ENCODE measurements at regions not wholly inside any gene's neighbourhood (a gene's known extent, or its start where the extent isn't known, plus 50 kb on each side); places are given as distances from the start of the nearest gene placed in this dataset.

- Histone ChIP-seq H3K9ac (ENCODE audit: low read length) (no peak overlapping the region), H3K9me3 (ENCODE audit: control insufficient read depth, low read depth, low read length) (no peaks in the 10 kb centered on the region), H3K27me3 (ENCODE audit: control insufficient read depth, insufficient read depth, low read length) (no peaks in the 10 kb centered on the region), H3K36me3 (ENCODE audit: control insufficient read depth, low read depth, low read length) (no peaks in the 10 kb centered on the region), H3K27ac (ENCODE audit: low read length) (no peak overlapping the region), H3K4me1 (ENCODE audit: control insufficient read depth, low read depth, low read length) (no peaks in the 10 kb centered on the region), H3K4me3 (ENCODE audit: low read length) (no peak overlapping the region)
These were observed 93.2 kb upstream of the SOX5 start for GRCh38 chr12:24042651-24043050.

- H3K9ac ChIP-seq (ENCODE audit: low read length), result no peak overlapping the region
- no peak overlapping the region for H3K4me3 ChIP-seq (ENCODE audit: low read length)
- no peaks in the 10 kb centered on the region for H3K9me3 ChIP-seq (ENCODE audit: control insufficient read depth, low read depth, low read length)
- peaks cover 4% of the 10 kb centered on the region for H3K4me1 ChIP-seq (ENCODE audit: control insufficient read depth, low read depth, low read length)
- H3K36me3 ChIP-seq (ENCODE audit: control insufficient read depth, low read depth, low read length), result no peaks in the 10 kb centered on the region
- no peaks in the 10 kb centered on the region for H3K27me3 ChIP-seq (ENCODE audit: control insufficient read depth, insufficient read depth, low read length)
- H3K27ac ChIP-seq (ENCODE audit: low read length), result no peak overlapping the region
These were observed 89.6 kb upstream of the SOX5 start for GRCh38 chr12:24039113-24039525.

GRCh38 chr12:24038211-24038997 is 88.9 kb upstream of the SOX5 start:
- H3K27me3 ChIP-seq (ENCODE audit: control insufficient read depth, insufficient read depth, low read length), result no peaks in the 10 kb centered on the region
- no peak overlapping the region for H3K9ac ChIP-seq (ENCODE audit: low read length)
- H3K36me3 ChIP-seq (ENCODE audit: control insufficient read depth, low read depth, low read length), result no peaks in the 10 kb centered on the region
- no peak overlapping the region for H3K4me3 ChIP-seq (ENCODE audit: low read length)
- H3K27ac ChIP-seq (ENCODE audit: low read length), result no peak overlapping the region
- H3K4me1 ChIP-seq (ENCODE audit: control insufficient read depth, low read depth, low read length), result peaks cover 5% of the 10 kb centered on the region
- no peaks in the 10 kb centered on the region for H3K9me3 ChIP-seq (ENCODE audit: control insufficient read depth, low read depth, low read length)

GRCh38 chr12:24036438-24037216 is 87.2 kb upstream of the SOX5 start:
- Histone ChIP-seq H3K4me1 (ENCODE audit: control insufficient read depth, low read depth, low read length) (peaks cover 5% of the 10 kb centered on the region), H3K4me3 (ENCODE audit: low read length) (no peak overlapping the region), H3K9me3 (ENCODE audit: control insufficient read depth, low read depth, low read length) (no peaks in the 10 kb centered on the region), H3K27me3 (ENCODE audit: control insufficient read depth, insufficient read depth, low read length) (no peaks in the 10 kb centered on the region), H3K27ac (ENCODE audit: low read length) (no peak overlapping the region), H3K36me3 (ENCODE audit: control insufficient read depth, low read depth, low read length) (no peaks in the 10 kb centered on the region), H3K9ac (ENCODE audit: low read length) (no peak overlapping the region)

- H3K36me3 ChIP-seq (ENCODE audit: control insufficient read depth, low read depth, low read length), result no peaks in the 10 kb centered on the region
- peaks cover 5% of the 10 kb centered on the region for H3K4me1 ChIP-seq (ENCODE audit: control insufficient read depth, low read depth, low read length)
- H3K9ac ChIP-seq (ENCODE audit: low read length), result no peak overlapping the region
- H3K27ac ChIP-seq (ENCODE audit: low read length), result no peak overlapping the region
- no peak overlapping the region for H3K4me3 ChIP-seq (ENCODE audit: low read length)
- no peaks in the 10 kb centered on the region for H3K27me3 ChIP-seq (ENCODE audit: control insufficient read depth, insufficient read depth, low read length)
- H3K9me3 ChIP-seq (ENCODE audit: control insufficient read depth, low read depth, low read length), result no peaks in the 10 kb centered on the region
These were observed 85.4 kb upstream of the SOX5 start for GRCh38 chr12:24034894-24035293.

- Histone ChIP-seq H3K4me1 (ENCODE audit: control insufficient read depth, low read depth, low read length) (peaks cover 5% of the 10 kb centered on the region), H3K27me3 (ENCODE audit: control insufficient read depth, insufficient read depth, low read length) (no peaks in the 10 kb centered on the region), H3K9ac (ENCODE audit: low read length) (no peak overlapping the region)
These were observed 84.7 kb upstream of the SOX5 start for GRCh38 chr12:24034160-24034559.

GRCh38 chr12:24027352-24027751 is 77.9 kb upstream of the SOX5 start:
- Histone ChIP-seq H3K27me3 (ENCODE audit: control insufficient read depth, insufficient read depth, low read length) (no peaks in the 10 kb centered on the region), H3K9ac (ENCODE audit: low read length) (no peak overlapping the region), H3K4me3 (ENCODE audit: low read length) (no peak overlapping the region), H3K27ac (ENCODE audit: low read length) (no peak overlapping the region), H3K9me3 (ENCODE audit: control insufficient read depth, low read depth, low read length) (no peaks in the 10 kb centered on the region), H3K36me3 (ENCODE audit: control insufficient read depth, low read depth, low read length) (no peaks in the 10 kb centered on the region), H3K4me1 (ENCODE audit: control insufficient read depth, low read depth, low read length) (no peaks in the 10 kb centered on the region)

More at GRCh38 chr12:24034160-24034559, 84.7 kb upstream of the SOX5 start:
- Histone ChIP-seq H3K4me3 (ENCODE audit: low read length) (no peak overlapping the region), H3K27ac (ENCODE audit: low read length) (no peak overlapping the region), H3K36me3 (ENCODE audit: control insufficient read depth, low read depth, low read length) (no peaks in the 10 kb centered on the region), H3K9me3 (ENCODE audit: control insufficient read depth, low read depth, low read length) (no peaks in the 10 kb centered on the region)

- Histone ChIP-seq H3K27ac (ENCODE audit: low read length) (no peak overlapping the region), H3K4me3 (ENCODE audit: low read length) (no peak overlapping the region), H3K9ac (ENCODE audit: low read length) (no peak overlapping the region)
These were observed 75.8 kb upstream of the SOX5 start for GRCh38 chr12:24025153-24025798.

GRCh38 chr12:24023081-24023480 is 73.6 kb upstream of the SOX5 start:
- no peak overlapping the region for H3K4me3 ChIP-seq (ENCODE audit: low read length)
- no peak overlapping the region for H3K27ac ChIP-seq (ENCODE audit: low read length)
- H3K9ac ChIP-seq (ENCODE audit: low read length), result no peak overlapping the region
- no peaks in the 10 kb centered on the region for H3K36me3 ChIP-seq (ENCODE audit: control insufficient read depth, low read depth, low read length)
- H3K9me3 ChIP-seq (ENCODE audit: control insufficient read depth, low read depth, low read length), result no peaks in the 10 kb centered on the region
- peaks cover 1% of the 10 kb centered on the region for H3K27me3 ChIP-seq (ENCODE audit: control insufficient read depth, insufficient read depth, low read length)
- no peaks in the 10 kb centered on the region for H3K4me1 ChIP-seq (ENCODE audit: control insufficient read depth, low read depth, low read length)

More at GRCh38 chr12:24025153-24025798, 75.8 kb upstream of the SOX5 start:
- Histone ChIP-seq H3K36me3 (ENCODE audit: control insufficient read depth, low read depth, low read length) (no peaks in the 10 kb centered on the region), H3K4me1 (ENCODE audit: control insufficient read depth, low read depth, low read length) (no peaks in the 10 kb centered on the region), H3K27me3 (ENCODE audit: control insufficient read depth, insufficient read depth, low read length) (no peaks in the 10 kb centered on the region), H3K9me3 (ENCODE audit: control insufficient read depth, low read depth, low read length) (no peaks in the 10 kb centered on the region)

GRCh38 chr12:24021164-24021502 is 71.7 kb upstream of the SOX5 start:
- H3K9ac ChIP-seq (ENCODE audit: low read length), result no peak overlapping the region
- H3K4me3 ChIP-seq (ENCODE audit: low read length), result no peak overlapping the region
- no peaks in the 10 kb centered on the region for H3K4me1 ChIP-seq (ENCODE audit: control insufficient read depth, low read depth, low read length)

GRCh38 chr12:24020397-24021163 is 71.1 kb upstream of the SOX5 start:
- Histone ChIP-seq H3K4me3 (ENCODE audit: low read length) (no peak overlapping the region), H3K4me1 (ENCODE audit: control insufficient read depth, low read depth, low read length) (peaks cover 4% of the 10 kb centered on the region), H3K9ac (ENCODE audit: low read length) (no peak overlapping the region), H3K9me3 (ENCODE audit: control insufficient read depth, low read depth, low read length) (no peaks in the 10 kb centered on the region), H3K36me3 (ENCODE audit: control insufficient read depth, low read depth, low read length) (no peaks in the 10 kb centered on the region), H3K27ac (ENCODE audit: low read length) (no peak overlapping the region), H3K27me3 (ENCODE audit: control insufficient read depth, insufficient read depth, low read length) (peaks cover 23% of the 10 kb centered on the region)

More at GRCh38 chr12:24021164-24021502, 71.7 kb upstream of the SOX5 start:
- Histone ChIP-seq H3K36me3 (ENCODE audit: control insufficient read depth, low read depth, low read length) (no peaks in the 10 kb centered on the region), H3K27ac (ENCODE audit: low read length) (no peak overlapping the region), H3K27me3 (ENCODE audit: control insufficient read depth, insufficient read depth, low read length) (peaks cover 18% of the 10 kb centered on the region), H3K9me3 (ENCODE audit: control insufficient read depth, low read depth, low read length) (no peaks in the 10 kb centered on the region)

Measured in iPS-18a (cell line).